Body of pancreas (tissue), 4 donors: ENCODE measurements at regions not wholly inside any gene's neighbourhood (a gene's known extent, or its start where the extent isn't known, plus 50 kb on each side); places are given as distances from the start of the nearest gene placed in this dataset.

Experiments
- POLR2A ChIP-seq, 3 donors: fragments of 450-650 bp; IDR thresholded peaks; one replicate each; pipeline ENCODE4 v1.6.1; 2016; ENCODE audit warnings: antibody characterized with exemption in 3 of 3, mild to moderate bottlenecking in 2 of 3
- TF ChIP-seq, protein P1 (sequence below), 7 experiments: fragments of 450-650 bp in 4 of 7; fragments of 200-600 bp in 3 of 7; sonication (generic) in 3 of 7; IDR thresholded peaks; one replicate each; pipeline ENCODE4 v1.5.1; 2016 to 2019; ENCODE audit warnings: antibody characterized with exemption in 7 of 7

DNA sequence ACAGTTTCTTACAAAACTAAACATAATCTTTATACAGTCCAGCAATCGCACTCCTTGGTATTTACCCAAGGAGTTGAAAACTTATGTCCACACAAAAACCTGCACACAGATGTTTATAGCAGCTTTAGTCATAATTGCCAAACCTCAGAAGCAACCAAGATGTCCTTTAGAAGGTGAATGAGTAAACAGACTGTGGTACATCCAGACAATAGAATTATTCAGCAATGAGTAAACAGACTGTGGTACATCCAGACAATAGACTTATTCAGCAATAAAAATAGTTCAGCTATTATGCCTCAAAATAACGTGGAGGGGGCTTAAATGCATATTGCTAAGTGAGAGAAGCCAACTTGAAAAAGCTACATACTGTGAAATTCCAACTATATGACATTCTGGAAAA lies 87.0 kb upstream of the GALNT2 start:
- TF ChIP-seq, protein P1, sequence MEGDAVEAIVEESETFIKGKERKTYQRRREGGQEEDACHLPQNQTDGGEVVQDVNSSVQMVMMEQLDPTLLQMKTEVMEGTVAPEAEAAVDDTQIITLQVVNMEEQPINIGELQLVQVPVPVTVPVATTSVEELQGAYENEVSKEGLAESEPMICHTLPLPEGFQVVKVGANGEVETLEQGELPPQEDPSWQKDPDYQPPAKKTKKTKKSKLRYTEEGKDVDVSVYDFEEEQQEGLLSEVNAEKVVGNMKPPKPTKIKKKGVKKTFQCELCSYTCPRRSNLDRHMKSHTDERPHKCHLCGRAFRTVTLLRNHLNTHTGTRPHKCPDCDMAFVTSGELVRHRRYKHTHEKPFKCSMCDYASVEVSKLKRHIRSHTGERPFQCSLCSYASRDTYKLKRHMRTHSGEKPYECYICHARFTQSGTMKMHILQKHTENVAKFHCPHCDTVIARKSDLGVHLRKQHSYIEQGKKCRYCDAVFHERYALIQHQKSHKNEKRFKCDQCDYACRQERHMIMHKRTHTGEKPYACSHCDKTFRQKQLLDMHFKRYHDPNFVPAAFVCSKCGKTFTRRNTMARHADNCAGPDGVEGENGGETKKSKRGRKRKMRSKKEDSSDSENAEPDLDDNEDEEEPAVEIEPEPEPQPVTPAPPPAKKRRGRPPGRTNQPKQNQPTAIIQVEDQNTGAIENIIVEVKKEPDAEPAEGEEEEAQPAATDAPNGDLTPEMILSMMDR (IDR thresholded peaks at IDR 0.05), result no peak
- TF ChIP-seq POLR2A (IDR thresholded peaks at IDR 0.05), result no peak
